ENCODE measurements at regions not wholly inside any gene's neighbourhood (a gene's known extent, or its start where the extent isn't known, plus 50 kb on each side); places are given as distances from the start of the nearest gene placed in this dataset.

DNA sequence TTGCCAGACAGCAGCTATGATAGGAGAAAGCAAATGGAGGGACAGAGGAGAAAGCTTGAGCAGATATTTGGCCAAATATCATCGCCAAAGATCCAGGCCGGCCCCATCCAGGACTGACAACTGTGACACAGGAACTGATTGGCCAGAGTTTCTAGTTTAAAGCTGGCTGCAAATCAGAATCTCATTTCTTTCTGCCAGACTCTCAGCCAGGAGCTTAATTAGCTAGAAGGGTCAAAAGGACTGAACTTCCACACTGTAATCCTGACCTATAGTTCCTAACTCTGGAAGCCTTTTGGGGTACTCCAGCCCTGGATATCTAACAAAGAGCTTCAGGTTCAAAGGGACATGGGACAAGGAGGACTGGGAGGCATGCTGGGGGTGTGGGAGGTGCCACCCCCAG lies 106.7 kb upstream of the GNG12 start:
- H3K27ac Mint-ChIP-seq (ENCODE audit: low read depth, unreplicated experiment) = no peak overlapping the region
- no peaks in the 10 kb centered on the region for H3K9me3 Mint-ChIP-seq (ENCODE audit: unreplicated experiment)
- BruUV-seq (replicated peaks) = no TSS peak
- CTCF ChIA-PET = interaction anchor here (0.6 to 1.4 kb wide), 2 partner anchors 14 to 1089 kb away, joined by 3 to 6 read pairs; no protein-coding TSS in a partner anchor
- H3K36me3 Mint-ChIP-seq (ENCODE audit: insufficient read depth, unreplicated experiment) = no peaks in the 10 kb centered on the region
- POLR2A ChIA-PET = no interaction called here
- TF ChIP-seq, protein P1, sequence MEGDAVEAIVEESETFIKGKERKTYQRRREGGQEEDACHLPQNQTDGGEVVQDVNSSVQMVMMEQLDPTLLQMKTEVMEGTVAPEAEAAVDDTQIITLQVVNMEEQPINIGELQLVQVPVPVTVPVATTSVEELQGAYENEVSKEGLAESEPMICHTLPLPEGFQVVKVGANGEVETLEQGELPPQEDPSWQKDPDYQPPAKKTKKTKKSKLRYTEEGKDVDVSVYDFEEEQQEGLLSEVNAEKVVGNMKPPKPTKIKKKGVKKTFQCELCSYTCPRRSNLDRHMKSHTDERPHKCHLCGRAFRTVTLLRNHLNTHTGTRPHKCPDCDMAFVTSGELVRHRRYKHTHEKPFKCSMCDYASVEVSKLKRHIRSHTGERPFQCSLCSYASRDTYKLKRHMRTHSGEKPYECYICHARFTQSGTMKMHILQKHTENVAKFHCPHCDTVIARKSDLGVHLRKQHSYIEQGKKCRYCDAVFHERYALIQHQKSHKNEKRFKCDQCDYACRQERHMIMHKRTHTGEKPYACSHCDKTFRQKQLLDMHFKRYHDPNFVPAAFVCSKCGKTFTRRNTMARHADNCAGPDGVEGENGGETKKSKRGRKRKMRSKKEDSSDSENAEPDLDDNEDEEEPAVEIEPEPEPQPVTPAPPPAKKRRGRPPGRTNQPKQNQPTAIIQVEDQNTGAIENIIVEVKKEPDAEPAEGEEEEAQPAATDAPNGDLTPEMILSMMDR (IDR thresholded peaks at IDR 0.05; ENCODE audit: unreplicated experiment) = no peak
- intact Hi-C loops (cut with micrococcal nuclease) = no loop called here
- H3K27me3 Mint-ChIP-seq (ENCODE audit: insufficient read depth, unreplicated experiment) = no peaks in the 10 kb centered on the region
- no peak for DNase-seq (ENCODE audit: unreplicated experiment)
- no peak overlapping the region for H3K4me3 Mint-ChIP-seq (ENCODE audit: unreplicated experiment)
- H3K4me1 Mint-ChIP-seq (ENCODE audit: insufficient read depth, unreplicated experiment) = no peaks in the 10 kb centered on the region

DNA sequence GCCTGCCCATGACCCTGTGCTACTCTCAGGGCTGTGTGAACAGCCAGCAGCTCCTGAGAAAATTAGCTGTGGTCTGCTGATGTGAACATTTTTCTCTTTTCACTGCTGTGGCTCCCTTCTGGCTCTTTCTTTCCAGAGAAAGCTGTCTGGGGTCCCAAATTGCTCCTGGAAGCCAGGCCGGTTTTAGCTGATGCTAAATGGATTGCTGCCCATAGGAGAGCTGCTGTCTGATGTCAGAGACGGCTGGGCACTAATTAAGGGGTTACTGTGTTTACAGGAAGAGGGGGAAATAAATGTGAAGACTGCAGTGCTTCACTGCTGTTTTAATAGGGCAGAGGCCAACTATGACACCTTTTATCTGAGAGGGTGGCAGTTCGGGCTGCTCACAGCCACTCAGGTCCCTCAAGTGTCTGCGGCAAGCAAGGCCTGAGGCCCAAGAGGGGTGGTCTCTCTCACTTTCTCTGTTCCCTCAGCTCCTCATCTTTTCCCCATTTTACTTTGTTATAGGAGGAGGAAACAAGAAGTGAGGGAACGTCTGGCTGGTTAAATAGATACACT lies 106.0 kb upstream of the GNG12 start:
- Mint-ChIP-seq H3K27ac (ENCODE audit: low read depth, unreplicated experiment) (no peak overlapping the region), H3K36me3 (ENCODE audit: insufficient read depth, unreplicated experiment) (no peaks in the 10 kb centered on the region), H3K4me3 (ENCODE audit: unreplicated experiment) (no peak overlapping the region), H3K9me3 (ENCODE audit: unreplicated experiment) (no peaks in the 10 kb centered on the region), H3K4me1 (ENCODE audit: insufficient read depth, unreplicated experiment) (no peaks in the 10 kb centered on the region), H3K27me3 (ENCODE audit: insufficient read depth, unreplicated experiment) (no peaks in the 10 kb centered on the region)
- intact Hi-C loops (cut with micrococcal nuclease) = no loop called here
- ChIA-PET POLR2A (no interaction called here), CTCF (interaction anchor here (0.6 to 1.4 kb wide), 2 partner anchors 14 to 1089 kb away, joined by 3 to 6 read pairs; no protein-coding TSS in a partner anchor)
- BruUV-seq (replicated peaks) = no TSS peak
- DNase-seq (ENCODE audit: unreplicated experiment) = no peak
- TF ChIP-seq, protein P1 (IDR thresholded peaks at IDR 0.05; ENCODE audit: unreplicated experiment) = no peak

DNA sequence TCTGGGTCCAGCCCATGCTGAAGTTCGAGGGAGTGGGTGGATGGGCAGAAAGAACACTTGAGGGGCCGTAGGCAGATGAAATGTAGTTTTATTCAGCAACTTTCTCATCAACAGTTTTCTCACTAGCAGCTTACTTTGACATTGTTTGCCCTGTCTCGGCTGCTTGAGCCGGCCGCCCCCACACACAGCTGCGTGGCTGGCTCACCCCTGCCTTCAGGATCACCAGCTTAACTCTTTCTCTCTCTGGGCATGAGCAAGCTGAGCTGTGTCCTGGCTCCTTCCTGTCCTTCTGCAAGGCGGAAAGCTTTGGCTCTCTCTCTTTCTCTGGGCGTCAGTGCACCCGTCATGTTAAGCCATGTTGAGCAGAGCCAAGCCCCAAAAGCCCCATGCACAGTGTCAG lies 104.4 kb upstream of the GNG12 start:
- CTCF ChIA-PET = interaction anchor here (1.0 to 1.1 kb wide), 2 partner anchors 73 to 178 kb away, joined by 3 to 4 read pairs; no protein-coding TSS in a partner anchor
- H3K27ac Mint-ChIP-seq (ENCODE audit: low read depth, unreplicated experiment) = no peak overlapping the region
- POLR2A ChIA-PET = no interaction called here
- H3K4me3 Mint-ChIP-seq (ENCODE audit: unreplicated experiment) = no peak overlapping the region
- H3K4me1 Mint-ChIP-seq (ENCODE audit: insufficient read depth, unreplicated experiment) = no peaks in the 10 kb centered on the region
- H3K36me3 Mint-ChIP-seq (ENCODE audit: insufficient read depth, unreplicated experiment) = no peaks in the 10 kb centered on the region
- no TSS peak for BruUV-seq (replicated peaks)
- intact Hi-C loops (cut with micrococcal nuclease) = no loop called here
- no peaks in the 10 kb centered on the region for H3K9me3 Mint-ChIP-seq (ENCODE audit: unreplicated experiment)
- no peaks in the 10 kb centered on the region for H3K27me3 Mint-ChIP-seq (ENCODE audit: insufficient read depth, unreplicated experiment)
- DNase-seq (ENCODE audit: unreplicated experiment) = no peak
- TF ChIP-seq, protein P1 (IDR thresholded peaks at IDR 0.05; ENCODE audit: unreplicated experiment) = no peak

DNA sequence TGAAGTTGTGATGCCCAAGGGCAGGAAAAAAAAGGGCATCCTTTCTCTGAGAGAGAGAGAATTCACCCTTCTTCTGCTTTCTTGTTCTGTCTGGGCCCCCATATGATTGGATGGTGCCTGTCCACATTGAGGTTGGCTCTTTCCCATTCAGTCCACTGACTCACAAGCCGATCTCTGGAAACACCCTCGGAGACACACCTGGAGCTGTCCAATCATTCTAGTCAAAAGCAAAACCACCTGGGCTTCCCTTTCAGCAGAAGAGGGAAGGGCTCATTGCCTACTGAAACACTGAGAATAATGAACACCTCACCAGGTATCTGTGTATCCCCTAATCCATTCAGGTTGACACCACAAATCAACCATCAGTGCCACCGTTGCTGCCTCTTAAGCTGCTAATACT lies 103.7 kb upstream of the GNG12 start:
- Mint-ChIP-seq H3K4me1 (ENCODE audit: insufficient read depth, unreplicated experiment) (no peaks in the 10 kb centered on the region), H3K27ac (ENCODE audit: low read depth, unreplicated experiment) (no peak overlapping the region), H3K27me3 (ENCODE audit: insufficient read depth, unreplicated experiment) (no peaks in the 10 kb centered on the region), H3K36me3 (ENCODE audit: insufficient read depth, unreplicated experiment) (no peaks in the 10 kb centered on the region), H3K4me3 (ENCODE audit: unreplicated experiment) (no peak overlapping the region), H3K9me3 (ENCODE audit: unreplicated experiment) (no peaks in the 10 kb centered on the region)
- intact Hi-C loops (cut with micrococcal nuclease) = no loop called here
- TF ChIP-seq, protein P1 (IDR thresholded peaks at IDR 0.05; ENCODE audit: unreplicated experiment) = no peak
- BruUV-seq (replicated peaks) = no TSS peak
- POLR2A ChIA-PET = no interaction called here
- CTCF ChIA-PET = interaction anchor here (1.0 to 1.1 kb wide), 2 partner anchors 73 to 179 kb away, joined by 3 to 4 read pairs; no protein-coding TSS in a partner anchor
- DNase-seq (ENCODE audit: unreplicated experiment) = no peak

All from MCF 10A (cell line).